A549 (cell line): ENCODE measurements at regions not wholly inside any gene's neighbourhood (a gene's known extent, or its start where the extent isn't known, plus 50 kb on each side); places are given as distances from the start of the nearest gene placed in this dataset.

Source experiments
- ATAC-seq, 2 experiments: fragments of 200-7000 bp in 1 of 2; fragments of >200 bp in 1 of 2; cut with Nextera tagmentation in 1 of 2; cut with Tn5 transposase in 1 of 2; 3 replicates each; pipeline versions ENCODE4 v1.8.0 to v1.9.1; 2018 to 2020; ENCODE audit warnings: mild to moderate bottlenecking in 1 of 2, moderate library complexity in 1 of 2
- CTCF ChIA-PET: fragments of 300-600 bp; sonication (Branson Sonifier 250); formaldehyde crosslinking; extraction: SDS; loops from one replicate; lab custom pipeline; 2021; ENCODE audit warnings: antibody characterized with exemption, inconsistent platforms; lab: Yijun Ruan, JAX
- POLR2A ChIA-PET: fragments of 350-600 bp; formaldehyde crosslinking; extraction: SDS; loops from one replicate; lab custom pipeline; 2021; ENCODE audit warnings: antibody characterized with exemption, inconsistent platforms; lab: Yijun Ruan, JAX
- DNase-seq, 2 experiments: peaks; one replicate each; pipeline versions ENCODE4 v3.0.0 to v3.0.0-alpha.2; 2011 to 2016; ENCODE audit warnings: low read depth in 1 of 2, low spot score in 1 of 2
- FAIRE-seq: peaks from 2 replicates; lab custom pipeline; 2011; peaks lifted over from hg19 to GRCh38; lab: Jason Lieb, UNC
- H3K27ac ChIP-seq, 2 experiments: fragments of >200 bp; sonication (Bioruptor Twin); formaldehyde crosslinking; 3 replicates each; pipeline ENCODE4 v1.5.1; 2016 to 2017
- H3K4me1 ChIP-seq: fragments of >200 bp; sonication (Bioruptor Twin); formaldehyde crosslinking; 3 replicates; pipeline ENCODE4 v1.6.1; 2016
- H3K4me2 ChIP-seq: fragments of >200 bp; sonication (Bioruptor Twin); formaldehyde crosslinking; 3 replicates; pipeline ENCODE4 v1.6.1; 2016
- H3K4me3 ChIP-seq: fragments of >200 bp; sonication (Bioruptor Twin); formaldehyde crosslinking; 3 replicates; pipeline ENCODE4 v1.5.1; 2016
- H3K9me3 ChIP-seq: fragments of >200 bp; sonication (Bioruptor Twin); formaldehyde crosslinking; 3 replicates; pipeline ENCODE4 v1.6.1; 2016
- BHLHE40 ChIP-seq: IDR thresholded peaks from 2 replicates; pipeline ENCODE4 v1.6.1; 2012; ENCODE audit warnings: low read depth, low read length, inconsistent platforms
- CBX8 ChIP-seq: fragments of 200-600 bp; sonication (generic); IDR thresholded peaks from 2 replicates; pipeline ENCODE4 v1.6.1; 2016
- CEBPB ChIP-seq, 2 experiments: fragments of >200 bp in 1 of 2; sonication (Bioruptor Twin) in 1 of 2; formaldehyde crosslinking in 1 of 2; IDR thresholded peaks; 2 replicates each; pipeline ENCODE4 v1.6.1; 2012 to 2016
- CHD2 ChIP-seq: fragments of 150-350 bp; IDR thresholded peaks from 2 replicates; pipeline ENCODE4 v1.6.1; 2014; ENCODE audit warnings: low read length; ENCODE audit not compliant: partially characterized antibody
- CTCF ChIP-seq: fragments of >200 bp; sonication (Bioruptor Twin); formaldehyde crosslinking; IDR thresholded peaks from 3 replicates; pipeline ENCODE4 v1.5.1; 2016
- EHF ChIP-seq: fragments of 250-450 bp; sonication (Bioruptor Pico); IDR thresholded peaks from 2 replicates; pipeline ENCODE4 v1.5.0; 2020; ENCODE audit warnings: mild to moderate bottlenecking
- EHMT2 ChIP-seq: fragments of 200-600 bp; sonication (generic); IDR thresholded peaks from 2 replicates; pipeline ENCODE4 v1.6.1; 2016; ENCODE audit warnings: antibody characterized with exemption, low read depth, mild to moderate bottlenecking, moderate library complexity
- EP300 ChIP-seq, 2 experiments: fragments of >200 bp; sonication (Bioruptor Twin); formaldehyde crosslinking; IDR thresholded peaks; 2 replicates in 1 of 2; 3 replicates in 1 of 2; pipeline ENCODE4 v1.6.1; 2016 to 2017
- FOSB ChIP-seq: fragments of 250-450 bp; sonication (Bioruptor Pico); IDR thresholded peaks from 2 replicates; pipeline ENCODE4 v1.5.0; 2020; ENCODE audit warnings: mild to moderate bottlenecking, moderate library complexity
- FOSL2 ChIP-seq, 2 experiments: fragments of 450-650 bp in 1 of 2; fragments of >200 bp in 1 of 2; sonication (Bioruptor Twin) in 1 of 2; formaldehyde crosslinking; IDR thresholded peaks; 2 replicates each; pipeline versions ENCODE4 v1.5.0 to v1.6.1; 2016 to 2020; ENCODE audit warnings: mild to moderate bottlenecking in 1 of 2, moderate library complexity in 1 of 2
- GATA3 ChIP-seq: IDR thresholded peaks from 2 replicates; pipeline ENCODE4 v1.6.1; 2012; ENCODE audit warnings: borderline replicate concordance
- HMGXB4 ChIP-seq: fragments of 250-450 bp; sonication (Bioruptor Pico); IDR thresholded peaks from 2 replicates; pipeline ENCODE4 v1.5.0; 2021; ENCODE audit warnings: mild to moderate bottlenecking, moderate library complexity, borderline replicate concordance
- HOXA7 ChIP-seq: fragments of 250-450 bp; sonication (Bioruptor Pico); IDR thresholded peaks from 2 replicates; pipeline ENCODE4 v1.5.0; 2020; ENCODE audit warnings: mild to moderate bottlenecking, moderate library complexity
- HOXB13 ChIP-seq: fragments of 250-450 bp; sonication (Bioruptor Pico); IDR thresholded peaks from 2 replicates; pipeline ENCODE4 v1.5.0; 2020; ENCODE audit warnings: low read depth, mild to moderate bottlenecking, moderate library complexity
- MAX ChIP-seq: IDR thresholded peaks from 2 replicates; pipeline ENCODE4 v1.6.1; 2012
- MAZ ChIP-seq: fragments of 150-350 bp; IDR thresholded peaks from 2 replicates; pipeline ENCODE4 v1.6.1; 2014; ENCODE audit warnings: antibody characterized with exemption, low read depth, low read length, borderline replicate concordance
- MYC ChIP-seq: IDR thresholded peaks from 2 replicates; pipeline ENCODE4 v1.6.1; 2012; ENCODE audit warnings: mild to moderate bottlenecking, inconsistent platforms, low read length, improper control_type of control experiment, borderline replicate concordance
- NPAS2 ChIP-seq: fragments of 250-450 bp; sonication (Bioruptor Pico); IDR thresholded peaks from 2 replicates; pipeline ENCODE4 v1.8.0; 2022; ENCODE audit warnings: mild to moderate bottlenecking, moderate library complexity, borderline replicate concordance
- PHF8 ChIP-seq: fragments of 200-600 bp; sonication (generic); IDR thresholded peaks from 2 replicates; pipeline ENCODE4 v1.6.1; 2016; ENCODE audit warnings: low read depth, mild to moderate bottlenecking, antibody characterized with exemption, moderate library complexity, borderline replicate concordance
- POLR2A ChIP-seq: IDR thresholded peaks from 2 replicates; pipeline ENCODE4 v1.6.1; 2012; ENCODE audit warnings: mild to moderate bottlenecking, low read length
- RAD21 ChIP-seq, 2 experiments: fragments of >200 bp in 1 of 2; sonication (Bioruptor Twin) in 1 of 2; formaldehyde crosslinking in 1 of 2; IDR thresholded peaks in 1 of 2; conservative IDR thresholded peaks in 1 of 2; 2 replicates in 1 of 2; 3 replicates in 1 of 2; pipeline ENCODE4 v1.6.1; 2012 to 2018; ENCODE audit warnings: inconsistent platforms in 1 of 2
- REST ChIP-seq: fragments of 200-600 bp; sonication (generic); IDR thresholded peaks from 2 replicates; pipeline ENCODE4 v1.6.1; 2016; ENCODE audit warnings: antibody characterized with exemption, mild to moderate bottlenecking, moderate library complexity
- SREBF2 ChIP-seq: fragments of 450-650 bp; IDR thresholded peaks from 2 replicates; pipeline ENCODE4 v1.6.1; 2014; ENCODE audit warnings: mild to moderate bottlenecking, moderate library complexity
- TP53 ChIP-seq: fragments of 250-450 bp; sonication (Bioruptor Pico); IDR thresholded peaks from 2 replicates; pipeline ENCODE4 v1.5.0; 2021; ENCODE audit warnings: mild to moderate bottlenecking, moderate library complexity
- ZFP36 ChIP-seq: fragments of 450-650 bp; IDR thresholded peaks from 2 replicates; pipeline ENCODE4 v1.6.1; 2014; ENCODE audit warnings: borderline replicate concordance; ENCODE audit not compliant: partially characterized antibody
- ZSCAN20 ChIP-seq: fragments of 250-450 bp; sonication (Bioruptor Pico); IDR thresholded peaks from 2 replicates; pipeline ENCODE4 v1.8.0; 2022; ENCODE audit warnings: mild to moderate bottlenecking, moderate library complexity
- WGBS: methylation state at CpG from one replicate; pipeline ENCODE4 v1.1.6; 2017; ENCODE audit errors: missing lambda C conversion rate; 5-methylcytosine and 5-hydroxymethylcytosine counted together
- TF ChIP-seq, protein P1 (sequence below): fragments of 250-450 bp; sonication (Bioruptor Pico); IDR thresholded peaks from 2 replicates; pipeline ENCODE4 v1.5.0; 2020; ENCODE audit warnings: low read depth, mild to moderate bottlenecking, moderate library complexity

DNA sequence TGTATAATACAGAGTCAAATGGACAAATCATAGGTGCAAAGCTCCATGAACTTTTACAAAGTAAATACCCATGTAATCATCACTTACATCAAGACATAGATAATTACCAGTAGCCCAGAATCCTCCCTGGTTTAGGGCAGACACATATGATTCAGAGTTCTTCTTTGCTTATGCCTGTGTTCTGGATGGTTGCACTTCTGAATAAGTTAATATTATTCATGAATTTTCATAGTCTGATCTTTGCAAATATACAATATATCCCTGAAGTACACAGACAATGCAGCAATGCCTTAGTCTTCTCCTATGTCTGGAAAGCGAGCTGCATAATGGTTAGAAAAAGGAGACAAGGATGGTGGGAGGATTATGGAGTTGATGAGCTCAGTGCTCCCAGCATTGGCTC is 122.4 kb upstream of the PLXNA2 start (continued):
- TF ChIP-seq HOXA7 (CRISPR knock-in tag) (no peak), POLR2A (no peak)

DNA sequence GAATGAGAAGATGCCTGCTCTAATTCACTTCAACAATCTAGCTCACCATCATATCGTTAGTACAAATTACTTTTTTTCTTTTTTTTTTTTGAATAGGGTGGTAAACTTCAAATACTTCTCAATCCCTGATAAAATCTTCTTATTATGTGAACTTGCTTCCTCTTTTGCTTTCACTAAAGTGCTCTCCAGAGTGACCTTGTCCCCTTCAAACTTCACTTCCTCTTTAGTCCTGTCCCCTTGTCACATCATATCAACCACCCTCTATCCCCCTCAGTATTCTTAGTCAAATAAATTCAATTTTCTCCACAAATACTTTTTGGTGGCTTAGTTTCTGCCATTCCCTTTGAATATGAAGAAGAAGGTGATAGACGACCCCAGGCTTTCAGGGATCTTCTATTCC is 124.9 kb upstream of the PLXNA2 start:
- CTCF ChIA-PET = no interaction called here
- Histone ChIP-seq H3K9me3 (no peaks in the 10 kb centered on the region), H3K4me2 (no peak overlapping the region), H3K27ac (no peak overlapping the region), H3K4me3 (no peak overlapping the region)
- FAIRE-seq (no peak), ATAC-seq (no peak)
- POLR2A ChIA-PET = no interaction called here
- TF ChIP-seq, protein P1, sequence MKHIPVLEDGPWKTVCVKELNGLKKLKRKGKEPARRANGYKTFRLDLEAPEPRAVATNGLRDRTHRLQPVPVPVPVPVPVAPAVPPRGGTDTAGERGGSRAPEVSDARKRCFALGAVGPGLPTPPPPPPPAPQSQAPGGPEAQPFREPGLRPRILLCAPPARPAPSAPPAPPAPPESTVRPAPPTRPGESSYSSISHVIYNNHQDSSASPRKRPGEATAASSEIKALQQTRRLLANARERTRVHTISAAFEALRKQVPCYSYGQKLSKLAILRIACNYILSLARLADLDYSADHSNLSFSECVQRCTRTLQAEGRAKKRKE (CRISPR knock-in tag) = no peak
- TF ChIP-seq TP53 (CRISPR knock-in tag) (no peak), MAZ (no peak), SREBF2 (no peak), HMGXB4 (CRISPR knock-in tag) (no peak), PHF8 (no peak), CEBPB (IDR thresholded peaks at IDR 0.05) (no peak), NPAS2 (CRISPR knock-in tag) (no peak), RAD21 (conservative IDR thresholded peaks at IDR 0.05 in 1 of 2, IDR thresholded peaks at IDR 0.05 in 1 of 2) (no peak), MYC (no peak), CHD2 (no peak), POLR2A (no peak)
- TF ChIP-seq, all 56 proteins: peak for 0
- WGBS = 1% methylated on average over 2 of the region's 2 CpGs
- no peaks in the 10 kb centered on the region for H3K4me1 ChIP-seq
- no peak for DNase-seq

- POLR2A ChIA-PET = no interaction called here
- Histone ChIP-seq H3K4me2 (no peak overlapping the region), H3K4me1 (no peaks in the 10 kb centered on the region), H3K4me3 (no peak overlapping the region), H3K9me3 (no peaks in the 10 kb centered on the region), H3K27ac (no peak overlapping the region)
- FAIRE-seq (no peak), ATAC-seq (no peak), DNase-seq (no peak)
- CTCF ChIA-PET = no interaction called here
- 0% methylated on average over 2 of the region's 2 CpGs for WGBS
- no peak for TF ChIP-seq FOSL2 (IDR thresholded peaks at IDR 0.05)
- TF ChIP-seq FOSL2 (CRISPR knock-in tag; IDR thresholded peaks at IDR 0.05) = no peak
- TF ChIP-seq MAX = no peak
- TF ChIP-seq CBX8 = no peak
- no peak for TF ChIP-seq REST
- TF ChIP-seq GATA3 = no peak
- no peak for TF ChIP-seq EP300 (IDR thresholded peaks at IDR 0.05)
- no peak for TF ChIP-seq ZFP36
- TF ChIP-seq FOSB (CRISPR knock-in tag) = no peak
- TF ChIP-seq HMGXB4 (CRISPR knock-in tag) = no peak
- TF ChIP-seq ZSCAN20 (CRISPR knock-in tag) = no peak
- no peak for TF ChIP-seq HOXB13
- TF ChIP-seq CTCF = no peak
- no peak for TF ChIP-seq EHMT2
- no peak for TF ChIP-seq BHLHE40
- TF ChIP-seq EHF (CRISPR knock-in tag) = no peak
Measured at GRCh38 chr1:208369658-208370057, 125.5 kb upstream of the PLXNA2 start.
